MG63 (cell line): ENCODE measurements at regions not wholly inside any gene's neighbourhood (a gene's known extent, or its start where the extent isn't known, plus 50 kb on each side); places are given as distances from the start of the nearest gene placed in this dataset.

Experiments used
- DNase-seq: peaks from one replicate; pipeline ENCODE4 v3.0.0-alpha.2; 2020
- H3K27me3 ChIP-seq: fragments of 250-450 bp; sonication (Bioruptor Pico); 2 replicates; pipeline ENCODE4 v1.5.1; 2020; ENCODE audit warnings: mild to moderate bottlenecking, moderate library complexity
- H3K36me3 ChIP-seq: fragments of 250-450 bp; sonication (Bioruptor Pico); 2 replicates; pipeline ENCODE4 v1.5.1; 2020; ENCODE audit warnings: mild to moderate bottlenecking, moderate library complexity
- H3K4me3 ChIP-seq: fragments of 250-450 bp; sonication (Bioruptor Pico); 2 replicates; pipeline ENCODE4 v1.5.1; 2020; ENCODE audit warnings: mild to moderate bottlenecking, moderate library complexity
- H3K9me3 ChIP-seq: fragments of 250-450 bp; sonication (Bioruptor Pico); 2 replicates; pipeline ENCODE4 v1.5.1; 2020; ENCODE audit warnings: mild to moderate bottlenecking, moderate library complexity

- no peaks in the 10 kb centered on the region for H3K36me3 ChIP-seq
- DNase-seq, result no peak
- no peak overlapping the region for H3K4me3 ChIP-seq
- H3K27me3 ChIP-seq, result no peaks in the 10 kb centered on the region
- no peaks in the 10 kb centered on the region for H3K9me3 ChIP-seq
Observed at GRCh38 chr14:65334765-65335410, 77.6 kb upstream of the FUT8 start.

DNA sequence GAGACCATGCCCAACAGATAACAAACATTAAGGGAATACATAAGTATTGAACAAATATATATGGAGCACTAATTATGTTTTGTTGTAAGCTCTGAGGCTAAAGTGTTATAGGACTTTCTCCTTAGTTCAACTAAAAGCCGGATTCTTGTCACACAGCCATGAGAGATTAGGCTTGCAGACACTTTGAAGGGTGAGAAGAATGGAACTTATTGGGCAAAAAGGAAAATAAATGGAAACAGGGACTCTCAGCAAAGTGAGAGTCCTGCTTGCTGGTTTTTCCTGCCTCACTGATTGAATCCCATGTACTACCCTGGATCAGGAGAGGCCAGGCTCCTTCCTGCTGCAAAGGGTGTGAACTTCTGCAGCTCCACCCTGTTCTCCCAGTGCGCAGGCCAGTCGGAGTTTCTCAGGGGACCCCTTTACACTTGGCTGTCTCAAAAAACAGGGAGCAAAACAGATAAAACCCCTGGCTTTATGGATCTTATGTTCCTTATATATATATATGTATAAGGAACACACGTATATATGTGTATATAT, 77.1 kb upstream of the FUT8 start:
- no peak overlapping the region for H3K4me3 ChIP-seq
- H3K9me3 ChIP-seq, result no peaks in the 10 kb centered on the region
- no peaks in the 10 kb centered on the region for H3K27me3 ChIP-seq
- no peaks in the 10 kb centered on the region for H3K36me3 ChIP-seq
- no peak for DNase-seq

DNA sequence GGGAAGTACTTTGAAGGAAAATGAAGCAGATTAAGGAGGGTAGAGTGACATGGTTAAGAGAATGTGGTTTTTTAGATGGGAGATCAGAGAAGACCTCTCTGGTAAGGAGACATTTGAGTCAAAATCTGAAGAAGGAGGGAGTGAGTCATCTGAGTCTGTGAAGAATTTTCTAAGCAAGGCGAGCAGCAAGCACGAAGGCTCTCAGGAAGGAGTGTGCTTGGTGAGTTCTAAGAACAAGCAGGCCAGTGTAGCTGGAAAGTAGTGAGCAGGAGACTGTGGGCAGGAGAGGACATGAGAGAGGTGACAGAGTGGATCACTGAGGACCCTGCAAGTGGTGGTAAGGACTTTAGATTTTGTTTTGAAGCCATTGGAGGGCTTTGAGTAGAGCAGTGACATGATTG, 76.3 kb upstream of the FUT8 start:
- Histone ChIP-seq H3K9me3 (no peaks in the 10 kb centered on the region), H3K36me3 (no peaks in the 10 kb centered on the region), H3K4me3 (no peak overlapping the region), H3K27me3 (no peaks in the 10 kb centered on the region)
- no peak for DNase-seq

- no peaks in the 10 kb centered on the region for H3K9me3 ChIP-seq
- DNase-seq, result no peak
- H3K27me3 ChIP-seq, result no peaks in the 10 kb centered on the region
- no peaks in the 10 kb centered on the region for H3K36me3 ChIP-seq
- H3K4me3 ChIP-seq, result no peak overlapping the region
Observed at GRCh38 chr14:65339866-65340265, 72.7 kb upstream of the FUT8 start.

DNA sequence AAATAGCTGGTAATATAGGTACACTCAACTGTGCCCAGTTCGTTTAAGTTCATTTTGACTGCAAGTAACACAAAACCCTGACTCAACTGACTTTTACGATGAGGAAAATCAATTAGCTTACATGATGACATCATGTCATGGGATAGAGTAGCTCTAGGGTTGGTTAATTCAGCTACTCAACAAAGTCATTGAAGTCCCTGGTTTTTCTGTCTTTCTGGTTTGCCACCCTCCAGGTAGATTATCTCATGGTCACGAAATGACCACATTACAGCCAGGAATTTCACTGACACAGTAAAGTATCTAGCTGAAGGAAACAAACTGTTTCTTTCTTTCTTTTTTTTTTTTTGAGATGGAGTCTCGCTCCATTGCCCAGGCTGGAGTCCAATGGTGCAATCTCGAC, 68.5 kb upstream of the FUT8 start:
- H3K36me3 ChIP-seq, result no peaks in the 10 kb centered on the region
- H3K27me3 ChIP-seq, result no peaks in the 10 kb centered on the region
- H3K9me3 ChIP-seq, result no peaks in the 10 kb centered on the region
- H3K4me3 ChIP-seq, result no peak overlapping the region
- DNase-seq, result no peak

- Histone ChIP-seq H3K9me3 (no peaks in the 10 kb centered on the region), H3K4me3 (no peak overlapping the region), H3K36me3 (no peaks in the 10 kb centered on the region), H3K27me3 (no peaks in the 10 kb centered on the region)
- no peak for DNase-seq
Observed at GRCh38 chr14:65345266-65345665, 67.3 kb upstream of the FUT8 start.

GRCh38 chr14:65346474-65346873, 66.1 kb upstream of the FUT8 start:
- no peaks in the 10 kb centered on the region for H3K9me3 ChIP-seq

GRCh38 chr14:65346895-65347294, 65.6 kb upstream of the FUT8 start:
- H3K27me3 ChIP-seq, result no peaks in the 10 kb centered on the region
- no peaks in the 10 kb centered on the region for H3K36me3 ChIP-seq
- H3K4me3 ChIP-seq, result no peak overlapping the region
- no peaks in the 10 kb centered on the region for H3K9me3 ChIP-seq
- no peak for DNase-seq

More at GRCh38 chr14:65346474-65346873, 66.1 kb upstream of the FUT8 start:
- no peak overlapping the region for H3K4me3 ChIP-seq
- DNase-seq, result no peak
- H3K27me3 ChIP-seq, result no peaks in the 10 kb centered on the region
- H3K36me3 ChIP-seq, result no peaks in the 10 kb centered on the region

GRCh38 chr14:65348137-65348536, 64.4 kb upstream of the FUT8 start:
- Histone ChIP-seq H3K9me3 (no peaks in the 10 kb centered on the region), H3K4me3 (no peak overlapping the region), H3K27me3 (no peaks in the 10 kb centered on the region), H3K36me3 (no peaks in the 10 kb centered on the region)
- DNase-seq, result peak; percentile 4

- H3K9me3 ChIP-seq, result no peaks in the 10 kb centered on the region
- no peaks in the 10 kb centered on the region for H3K36me3 ChIP-seq
- no peak for DNase-seq
- H3K27me3 ChIP-seq, result no peaks in the 10 kb centered on the region
- H3K4me3 ChIP-seq, result no peak overlapping the region
Observed at GRCh38 chr14:65349100-65349499, 63.4 kb upstream of the FUT8 start.

DNA sequence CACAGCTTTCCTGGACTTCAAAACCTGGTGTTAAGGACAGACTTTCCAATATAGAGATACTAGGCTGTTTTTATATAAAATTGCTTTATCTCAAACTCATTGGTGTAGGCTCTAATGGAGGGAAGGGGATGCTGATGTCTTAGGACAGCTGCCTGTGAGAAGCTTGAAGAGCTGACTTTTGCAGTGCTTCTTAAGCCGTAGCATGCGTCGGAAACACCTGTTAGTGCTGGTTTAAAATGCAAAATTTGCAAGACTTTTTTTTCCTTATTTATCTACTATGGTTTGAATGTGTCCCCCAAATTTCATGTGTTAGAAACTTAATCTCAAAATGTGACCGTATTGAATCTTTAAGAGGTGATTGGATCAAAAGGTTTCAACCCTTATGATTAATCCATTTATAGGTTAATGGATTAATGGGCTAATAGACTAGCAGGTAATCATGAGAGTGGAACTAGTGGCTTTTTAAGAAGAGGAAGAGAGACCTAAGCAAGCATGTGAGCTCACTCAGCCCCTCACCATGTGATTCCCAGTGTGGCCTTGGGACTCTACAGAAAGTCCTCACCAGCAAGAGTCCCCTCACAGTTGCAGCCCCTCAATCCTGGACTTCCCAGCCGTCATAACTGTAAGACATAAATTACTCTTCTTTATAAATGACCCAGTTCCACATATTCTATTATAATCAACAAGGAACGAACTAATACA, 60.9 kb upstream of the FUT8 start:
- no peak for DNase-seq
- no peaks in the 10 kb centered on the region for H3K27me3 ChIP-seq

GRCh38 chr14:65352964-65353530, 59.5 kb upstream of the FUT8 start:
- Histone ChIP-seq H3K27me3 (no peaks in the 10 kb centered on the region), H3K36me3 (no peaks in the 10 kb centered on the region), H3K4me3 (no peak overlapping the region), H3K9me3 (no peaks in the 10 kb centered on the region)
- peak; percentile 57 for DNase-seq

More for the DNA sequence above, 60.9 kb upstream of the FUT8 start:
- H3K4me3 ChIP-seq, result no peak overlapping the region
- no peaks in the 10 kb centered on the region for H3K36me3 ChIP-seq
- no peaks in the 10 kb centered on the region for H3K9me3 ChIP-seq

- no peaks in the 10 kb centered on the region for H3K9me3 ChIP-seq
- H3K36me3 ChIP-seq, result no peaks in the 10 kb centered on the region
- H3K27me3 ChIP-seq, result no peaks in the 10 kb centered on the region
- DNase-seq, result no peak
- no peak overlapping the region for H3K4me3 ChIP-seq
Observed at GRCh38 chr14:65354131-65354530, 58.4 kb upstream of the FUT8 start.

GRCh38 chr14:65354715-65355114, 57.8 kb upstream of the FUT8 start:
- no peaks in the 10 kb centered on the region for H3K36me3 ChIP-seq
- DNase-seq, result no peak
- H3K4me3 ChIP-seq, result no peak overlapping the region
- H3K27me3 ChIP-seq, result no peaks in the 10 kb centered on the region
- no peaks in the 10 kb centered on the region for H3K9me3 ChIP-seq

DNA sequence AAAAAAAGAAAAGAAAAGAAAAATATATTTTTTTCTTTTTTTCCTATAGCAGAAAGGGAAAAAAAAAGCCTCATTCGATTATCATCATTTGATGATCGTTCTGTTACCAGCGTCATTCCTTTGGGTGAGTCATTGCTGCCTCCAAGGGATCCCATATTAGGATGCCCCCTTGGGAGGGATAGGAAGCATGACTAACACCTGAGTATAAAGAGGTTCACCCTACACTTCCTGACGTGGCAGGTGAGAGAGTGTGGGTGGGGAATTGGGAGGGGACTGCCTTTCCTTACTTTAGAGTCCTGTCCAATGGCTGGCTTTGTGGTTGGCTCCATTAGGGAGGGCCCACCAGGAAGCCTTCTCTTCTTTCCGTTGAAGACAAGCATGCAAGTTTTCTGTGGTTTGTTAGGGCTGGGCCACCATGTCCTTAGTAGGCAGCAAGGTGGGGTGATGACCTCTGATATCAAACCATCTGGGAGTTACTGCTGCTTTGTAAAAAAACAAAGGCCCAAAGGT, 56.1 kb upstream of the FUT8 start:
- Histone ChIP-seq H3K4me3 (no peak overlapping the region), H3K36me3 (no peaks in the 10 kb centered on the region), H3K9me3 (no peaks in the 10 kb centered on the region), H3K27me3 (no peaks in the 10 kb centered on the region)
- peak; percentile 17 for DNase-seq

- Histone ChIP-seq H3K27me3 (no peaks in the 10 kb centered on the region), H3K4me3 (no peak overlapping the region)
- DNase-seq, result no peak
Observed at GRCh38 chr14:65357113-65357512, 55.4 kb upstream of the FUT8 start.

DNA sequence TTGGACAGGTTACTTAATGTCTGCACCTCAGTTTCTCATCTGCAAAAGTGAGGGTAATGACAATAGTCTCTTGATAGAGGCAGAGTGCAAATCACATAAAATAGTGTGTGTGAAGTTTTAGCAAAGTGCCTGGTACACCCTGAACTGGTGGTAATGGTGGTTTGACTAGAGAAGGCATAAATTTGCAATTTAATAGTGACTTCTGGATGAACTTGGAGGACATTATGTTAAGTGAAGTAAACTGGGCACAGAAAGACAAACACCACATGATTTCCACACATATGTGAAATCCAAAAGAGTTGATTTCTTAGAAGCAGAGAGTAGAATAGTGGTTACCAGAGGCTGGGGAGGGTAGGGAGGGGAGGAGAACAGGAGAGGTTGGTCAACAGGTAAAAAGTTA, 54.8 kb upstream of the FUT8 start:
- no peaks in the 10 kb centered on the region for H3K36me3 ChIP-seq
- DNase-seq, result no peak
- H3K27me3 ChIP-seq, result no peaks in the 10 kb centered on the region
- no peak overlapping the region for H3K4me3 ChIP-seq
- H3K9me3 ChIP-seq, result no peaks in the 10 kb centered on the region

More at GRCh38 chr14:65357113-65357512, 55.4 kb upstream of the FUT8 start:
- Histone ChIP-seq H3K36me3 (no peaks in the 10 kb centered on the region), H3K9me3 (no peaks in the 10 kb centered on the region)
